K562 (cell line): ENCODE measurements at regions not wholly inside any gene's neighbourhood (a gene's known extent, or its start where the extent isn't known, plus 50 kb on each side); places are given as distances from the start of the nearest gene placed in this dataset.

Source experiments
- ADNP ChIP-seq: fragments of 200-800 bp; sonication (Bioruptor generic); IDR thresholded peaks from 2 replicates; pipeline ENCODE4 v1.6.1; 2016; ENCODE audit warnings: missing genetic modification characterization, missing compliant biosample characterization
- COPS2 ChIP-seq: fragments of 450-650 bp; conservative IDR thresholded peaks from 2 replicates; pipeline ENCODE4 v1.6.1; 2016; ENCODE audit warnings: mild to moderate bottlenecking, moderate library complexity
- CTCFL ChIP-seq: IDR thresholded peaks from 2 replicates; pipeline ENCODE4 v1.6.1; 2011; ENCODE audit warnings: borderline replicate concordance, low read depth, mild to moderate bottlenecking, moderate library complexity, low read length; ENCODE audit not compliant: insufficient read depth, poor library complexity, severe bottlenecking
- EZH2 ChIP-seq: IDR thresholded peaks from 2 replicates; pipeline ENCODE4 v1.6.1; 2012; ENCODE audit warnings: low read depth, mild to moderate bottlenecking, inconsistent platforms, low read length, borderline replicate concordance
- IRF1 ChIP-seq: sonication (generic); formaldehyde crosslinking; IDR thresholded peaks from 2 replicates; pipeline ENCODE4 v1.8.0; 2022; ENCODE audit warnings: missing genetic modification reagents, mild to moderate bottlenecking, borderline replicate concordance
- PHF8 ChIP-seq: fragments of 200-600 bp; sonication (generic); IDR thresholded peaks from 2 replicates; pipeline ENCODE4 v1.6.1; 2012; ENCODE audit warnings: mixed run types, mild to moderate bottlenecking, inconsistent platforms, low read length, moderate library complexity, borderline replicate concordance
- POLR2AphosphoS5 ChIP-seq: IDR thresholded peaks from 2 replicates; pipeline ENCODE4 v1.6.1; 2011; ENCODE audit warnings: mild to moderate bottlenecking, low read depth, low read length, moderate library complexity; ENCODE audit not compliant: control insufficient read depth, insufficient read depth
- TF ChIP-seq, protein P1 (sequence below): fragments of 450-650 bp; conservative IDR thresholded peaks from 2 replicates; pipeline ENCODE4 v1.6.1; 2016; ENCODE audit warnings: missing genetic modification characterization, low read depth, mild to moderate bottlenecking, control low read depth, missing compliant biosample characterization

GRCh38 chr5:10059556-10059955 lies 190.1 kb downstream of the ATPSCKMT start (continued):
- no peak for TF ChIP-seq CTCFL
- no peak for TF ChIP-seq POLR2AphosphoS5
- no peak for TF ChIP-seq PHF8
- no peak for TF ChIP-seq COPS2
- TF ChIP-seq, protein P1, sequence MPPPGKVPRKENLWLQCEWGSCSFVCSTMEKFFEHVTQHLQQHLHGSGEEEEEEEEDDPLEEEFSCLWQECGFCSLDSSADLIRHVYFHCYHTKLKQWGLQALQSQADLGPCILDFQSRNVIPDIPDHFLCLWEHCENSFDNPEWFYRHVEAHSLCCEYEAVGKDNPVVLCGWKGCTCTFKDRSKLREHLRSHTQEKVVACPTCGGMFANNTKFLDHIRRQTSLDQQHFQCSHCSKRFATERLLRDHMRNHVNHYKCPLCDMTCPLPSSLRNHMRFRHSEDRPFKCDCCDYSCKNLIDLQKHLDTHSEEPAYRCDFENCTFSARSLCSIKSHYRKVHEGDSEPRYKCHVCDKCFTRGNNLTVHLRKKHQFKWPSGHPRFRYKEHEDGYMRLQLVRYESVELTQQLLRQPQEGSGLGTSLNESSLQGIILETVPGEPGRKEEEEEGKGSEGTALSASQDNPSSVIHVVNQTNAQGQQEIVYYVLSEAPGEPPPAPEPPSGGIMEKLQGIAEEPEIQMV = no peak
- TF ChIP-seq IRF1 = no peak
- TF ChIP-seq ADNP (tag) = no peak
- TF ChIP-seq EZH2 = no peak
